ENCODE measurements at regions not wholly inside any gene's neighbourhood (a gene's known extent, or its start where the extent isn't known, plus 50 kb on each side); places are given as distances from the start of the nearest gene placed in this dataset.

- in situ Hi-C loops (cut with HindIII; ENCODE audit: low pct_ligation_motif_present, low sequenced_read_pairs), result no loop called here
- no peak for DNase-seq
- no peaks in the 10 kb centered on the region for H3K27me3 ChIP-seq (replicated peaks)
- H3K4me3 ChIP-seq (ENCODE audit: low read depth, low read length), result no peak overlapping the region
- no peak for TF ChIP-seq CTCF (IDR thresholded peaks at IDR 0.05; ENCODE audit: low read depth, low read length, missing control alignments)
- no peaks in the 10 kb centered on the region for H3K36me3 ChIP-seq (replicated peaks)
- no peak overlapping the region for H3K27ac ChIP-seq
These were observed 635.9 kb downstream of the SLC4A3 start for GRCh38 chr2:220263300-220263699.

DNA sequence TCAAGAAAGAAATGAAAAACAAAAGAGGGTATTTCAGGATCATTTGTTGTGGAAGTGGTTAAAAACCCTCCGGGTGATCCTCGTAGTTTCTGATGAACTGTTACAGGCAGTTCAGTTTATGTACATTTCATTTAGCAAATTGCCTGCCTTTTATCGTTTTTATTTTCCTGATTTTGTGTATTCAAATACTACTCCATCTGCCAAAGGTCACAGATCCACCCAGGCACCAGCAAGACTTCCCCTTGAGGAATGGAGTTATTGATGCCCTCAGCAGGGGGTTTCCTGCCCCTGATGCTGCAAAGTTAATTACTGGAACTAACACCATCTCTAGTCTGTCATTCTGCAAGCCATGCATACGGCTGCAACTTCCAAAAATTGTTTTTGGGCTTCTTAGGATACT is 641.9 kb downstream of the SLC4A3 start:
- in situ Hi-C loops (cut with HindIII; ENCODE audit: low pct_ligation_motif_present, low sequenced_read_pairs), result no loop called here
- no peak for DNase-seq
- H3K27ac ChIP-seq, result no peak overlapping the region
- H3K4me3 ChIP-seq (ENCODE audit: low read depth, low read length), result no peak overlapping the region
- H3K27me3 ChIP-seq (replicated peaks), result no peaks in the 10 kb centered on the region
- TF ChIP-seq CTCF (IDR thresholded peaks at IDR 0.05; ENCODE audit: low read depth, low read length, missing control alignments), result no peak
- no peaks in the 10 kb centered on the region for H3K36me3 ChIP-seq (replicated peaks)

- no peaks in the 10 kb centered on the region for H3K27me3 ChIP-seq (replicated peaks)
- H3K27ac ChIP-seq, result no peak overlapping the region
- in situ Hi-C loops (cut with HindIII; ENCODE audit: low pct_ligation_motif_present, low sequenced_read_pairs), result no loop called here
- TF ChIP-seq CTCF (IDR thresholded peaks at IDR 0.05; ENCODE audit: low read depth, low read length, missing control alignments), result no peak
- no peaks in the 10 kb centered on the region for H3K36me3 ChIP-seq (replicated peaks)
- DNase-seq, result no peak
- H3K4me3 ChIP-seq (ENCODE audit: low read depth, low read length), result no peak overlapping the region
These were observed 643.1 kb downstream of the SLC4A3 start for GRCh38 chr2:220270481-220271070.

- no peaks in the 10 kb centered on the region for H3K36me3 ChIP-seq (replicated peaks)
- no peak for DNase-seq
- in situ Hi-C loops (cut with HindIII; ENCODE audit: low pct_ligation_motif_present, low sequenced_read_pairs), result no loop called here
- no peak for TF ChIP-seq CTCF (IDR thresholded peaks at IDR 0.05; ENCODE audit: low read depth, low read length, missing control alignments)
- H3K4me3 ChIP-seq (ENCODE audit: low read depth, low read length), result no peak overlapping the region
- no peak overlapping the region for H3K27ac ChIP-seq
- H3K27me3 ChIP-seq (replicated peaks), result no peaks in the 10 kb centered on the region
These were observed 645.2 kb downstream of the SLC4A3 start for GRCh38 chr2:220272656-220273055.

- in situ Hi-C loops (cut with HindIII; ENCODE audit: low pct_ligation_motif_present, low sequenced_read_pairs), result no loop called here
- H3K27me3 ChIP-seq (replicated peaks), result no peaks in the 10 kb centered on the region
- H3K4me3 ChIP-seq (ENCODE audit: low read depth, low read length), result no peak overlapping the region
These were observed 645.7 kb downstream of the SLC4A3 start for GRCh38 chr2:220273082-220273481.

More at GRCh38 chr2:220273082-220273481, 645.7 kb downstream of the SLC4A3 start:
- no peak for TF ChIP-seq CTCF (IDR thresholded peaks at IDR 0.05; ENCODE audit: low read depth, low read length, missing control alignments)
- no peak for DNase-seq
- Histone ChIP-seq H3K36me3 (replicated peaks) (no peaks in the 10 kb centered on the region), H3K27ac (no peak overlapping the region)
